ENCODE measurements at regions not wholly inside any gene's neighbourhood (a gene's known extent, or its start where the extent isn't known, plus 50 kb on each side); places are given as distances from the start of the nearest gene placed in this dataset.

- DNase-seq = no peak
Measured at GRCh38 chr12:73362666-73363065, 1090.5 kb downstream of the TRHDE start.

DNA sequence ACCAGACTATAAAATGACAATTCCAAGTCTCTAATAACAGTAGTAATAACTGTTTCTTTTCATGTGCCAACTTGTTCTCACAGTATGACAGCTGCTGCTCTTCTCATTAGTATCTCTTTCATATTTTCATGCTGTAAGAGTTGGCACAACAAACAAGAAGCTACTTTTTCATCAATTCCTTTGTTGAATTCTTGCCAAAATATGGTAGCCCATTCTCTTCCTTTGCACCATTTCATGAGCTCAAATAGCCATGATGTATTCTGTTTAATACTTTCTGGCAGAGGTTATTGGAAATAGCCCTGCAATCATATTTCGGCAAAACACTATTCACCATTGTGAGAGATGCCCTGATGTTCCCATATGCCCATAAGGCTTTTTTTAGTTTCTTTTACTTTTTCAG is 1100.7 kb downstream of the TRHDE start:
- DNase-seq = no peak

DNA sequence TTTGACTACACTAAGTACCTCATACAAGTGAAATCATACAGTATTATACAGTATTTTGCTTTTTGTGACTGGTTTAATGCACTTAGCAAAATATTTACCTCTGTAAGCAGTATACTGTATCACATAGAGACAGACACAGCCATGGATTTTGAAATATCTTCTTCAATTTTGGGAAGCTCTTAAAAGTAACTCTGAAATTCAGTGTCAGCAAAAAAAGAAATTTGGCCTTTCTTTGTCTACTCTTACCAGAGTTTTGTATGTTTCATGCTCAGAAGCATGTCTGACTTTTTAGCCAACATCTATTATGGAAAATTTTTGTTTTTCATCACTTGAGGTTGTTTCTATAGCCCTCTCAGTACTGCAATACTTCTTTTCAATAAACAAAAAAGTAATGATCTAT is 1102.2 kb downstream of the TRHDE start:
- DNase-seq = no peak

DNA sequence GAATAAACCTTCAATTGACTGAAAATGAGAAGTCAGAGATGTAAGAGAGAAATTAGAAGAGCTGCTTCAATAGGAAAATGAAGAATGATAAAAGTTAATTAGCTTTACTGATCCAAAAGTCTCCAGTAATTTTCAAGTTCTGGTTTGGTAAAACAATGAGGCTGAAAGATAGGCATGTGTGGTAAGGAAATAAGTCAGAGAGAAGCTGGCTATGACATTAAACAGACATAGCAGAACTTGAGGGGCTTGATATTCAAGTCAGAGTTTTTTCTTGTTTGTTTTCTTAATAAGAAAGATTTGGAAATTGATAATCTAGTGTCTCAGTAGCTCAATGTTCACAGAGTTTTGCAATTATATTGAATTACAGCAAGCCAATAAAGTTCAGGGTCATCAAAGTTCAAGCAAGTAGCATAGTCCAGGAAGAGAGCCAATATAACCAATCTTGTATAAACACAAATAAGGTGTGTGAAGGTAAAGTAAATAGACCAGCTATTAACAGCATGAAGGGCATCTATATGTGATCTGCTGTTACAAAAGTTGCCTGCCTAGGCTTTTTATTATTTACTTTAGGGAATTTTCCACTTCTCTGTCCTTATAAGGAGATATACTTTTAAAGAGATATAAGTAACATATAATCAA is 1111.5 kb downstream of the TRHDE start:
- DNase-seq = no peak

DNA sequence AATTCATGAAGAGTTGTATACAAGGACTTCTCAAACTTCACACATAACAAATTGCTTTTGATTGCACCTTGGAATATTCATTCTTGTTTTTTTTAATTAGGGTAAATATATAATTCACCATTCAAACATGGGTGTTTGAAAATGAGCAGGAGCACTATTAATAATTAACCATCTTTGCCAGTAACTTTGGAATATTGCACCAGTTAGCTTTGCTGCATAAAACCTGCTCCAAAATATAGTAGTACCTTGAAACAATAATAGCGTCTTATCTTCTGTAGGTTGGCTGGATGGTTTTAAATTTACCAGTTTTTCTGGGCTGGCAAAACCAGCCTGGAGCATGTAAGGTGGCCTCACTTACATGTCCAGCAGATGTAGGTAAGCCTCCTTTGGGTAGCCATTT is 1112.4 kb downstream of the TRHDE start:
- DNase-seq = no peak

DNA sequence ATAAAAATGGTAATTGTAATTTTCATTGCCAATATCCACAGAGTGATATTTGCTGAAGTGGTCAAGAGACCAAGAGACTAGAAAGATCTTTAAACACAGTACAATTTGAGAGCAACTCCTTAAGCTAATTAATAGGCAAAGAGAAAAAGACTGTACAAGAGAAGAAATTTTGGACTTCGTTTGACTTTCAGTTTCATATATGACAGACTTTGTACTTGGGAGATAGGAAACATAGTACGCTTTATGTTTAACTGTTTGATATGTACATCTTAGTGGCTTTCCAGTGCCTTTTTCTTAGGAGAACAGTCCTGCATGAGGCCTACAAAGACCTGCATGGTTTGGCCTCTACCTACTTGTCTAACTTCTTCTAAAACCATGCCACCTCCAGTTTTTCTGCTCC is 1118.1 kb downstream of the TRHDE start:
- no peak for DNase-seq

GRCh38 chr12:73413051-73413450 is 1124.6 kb upstream of the ATXN7L3B start:
- no peak for DNase-seq

GRCh38 chr12:73413974-73414373 is 1123.7 kb upstream of the ATXN7L3B start:
- no peak for DNase-seq

- no peak for DNase-seq
Measured at GRCh38 chr12:73414926-73415325, 1122.7 kb upstream of the ATXN7L3B start.

- no peak for DNase-seq
Measured at GRCh38 chr12:73418541-73418940, 1119.1 kb upstream of the ATXN7L3B start.

- DNase-seq = peak; percentile 24
Measured at GRCh38 chr12:73421832-73422231, 1115.8 kb upstream of the ATXN7L3B start.

DNA sequence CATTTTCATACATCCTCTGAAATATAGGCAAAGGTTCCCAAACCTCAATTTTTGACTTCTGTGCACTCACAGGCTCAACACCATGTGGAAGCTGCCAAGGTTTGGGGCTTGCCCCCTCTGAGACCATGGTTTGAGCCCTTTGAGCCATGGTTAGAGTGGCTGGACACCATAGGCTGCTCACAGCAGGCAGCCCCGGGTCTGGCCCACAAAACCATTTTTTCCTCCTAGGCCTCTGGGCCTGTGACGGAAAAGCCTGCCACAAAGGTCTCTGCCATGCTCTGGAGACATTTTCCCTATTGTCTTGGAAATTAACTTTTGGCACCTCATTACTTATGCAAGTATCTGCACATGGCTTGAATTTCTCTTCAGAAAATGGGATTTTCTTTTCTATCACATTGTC is 1113.2 kb upstream of the ATXN7L3B start:
- no peak for DNase-seq

- DNase-seq = no peak
Measured at GRCh38 chr12:73445658-73446324, 1091.8 kb upstream of the ATXN7L3B start.

GRCh38 chr12:73452672-73453469 is 1084.8 kb upstream of the ATXN7L3B start:
- DNase-seq = no peak

DNA sequence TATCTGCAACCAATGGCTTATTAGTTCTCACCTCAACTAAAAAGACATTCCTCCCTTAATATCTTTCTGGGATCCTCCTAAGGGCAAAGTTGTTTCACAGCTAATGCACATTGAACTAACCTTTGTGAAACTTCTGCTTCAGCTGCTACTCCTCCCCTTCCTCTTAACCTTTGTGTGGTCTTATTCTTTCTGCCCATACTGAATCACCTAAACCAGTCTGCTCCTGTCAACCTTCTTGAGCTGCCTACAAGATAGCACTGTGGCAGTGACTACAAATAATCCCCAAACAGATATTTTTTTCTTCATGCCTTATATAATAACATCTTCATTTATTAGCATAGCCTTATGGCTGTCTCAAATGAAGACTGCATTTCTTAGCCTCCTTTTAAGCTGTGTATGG is 1077.4 kb upstream of the ATXN7L3B start:
- DNase-seq = no peak

DNA sequence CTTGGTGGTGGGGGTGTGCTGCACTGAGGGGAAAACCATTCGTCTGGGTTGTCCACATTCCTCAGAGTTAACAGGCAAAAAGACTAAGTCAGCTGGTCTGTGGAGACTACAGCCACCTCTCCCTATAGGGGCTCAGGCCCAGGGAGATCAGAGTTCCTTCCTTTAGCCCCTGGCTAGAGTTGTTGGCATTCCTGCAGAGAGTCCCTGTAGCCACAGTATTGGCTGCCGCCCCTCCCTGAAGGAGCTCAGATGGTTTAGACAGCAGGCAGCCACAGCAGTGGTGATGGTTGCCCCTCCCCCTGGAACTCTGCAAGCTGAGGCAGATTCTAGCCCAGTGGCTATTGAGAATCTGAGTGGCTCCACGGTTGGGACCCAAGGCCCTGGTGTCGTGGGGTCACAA is 1072.5 kb upstream of the ATXN7L3B start:
- no peak for DNase-seq

DNA sequence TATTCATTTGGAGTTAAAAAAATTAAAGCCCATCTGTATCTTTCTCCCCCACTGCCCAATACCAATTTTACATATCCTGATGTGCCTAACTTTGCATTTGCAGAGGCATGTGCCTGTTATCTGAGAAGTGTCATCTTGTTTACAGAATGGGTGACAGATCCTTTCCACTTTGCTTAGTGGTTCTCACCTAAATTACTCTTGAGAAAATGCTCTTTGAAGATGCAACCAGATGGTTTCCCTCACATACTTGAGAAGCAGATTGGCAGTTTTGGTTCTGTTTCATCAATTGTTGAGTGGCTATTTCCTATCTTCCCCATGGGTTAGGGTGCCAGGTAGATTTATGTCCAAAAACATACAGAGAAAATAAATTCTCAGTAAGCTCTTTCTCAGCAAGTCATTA is 1051.4 kb upstream of the ATXN7L3B start:
- DNase-seq = no peak

- no peak for DNase-seq
Measured at GRCh38 chr12:73506611-73507010, 1031.0 kb upstream of the ATXN7L3B start.

- DNase-seq = no peak
Measured at GRCh38 chr12:73514672-73515071, 1023.0 kb upstream of the ATXN7L3B start.

DNA sequence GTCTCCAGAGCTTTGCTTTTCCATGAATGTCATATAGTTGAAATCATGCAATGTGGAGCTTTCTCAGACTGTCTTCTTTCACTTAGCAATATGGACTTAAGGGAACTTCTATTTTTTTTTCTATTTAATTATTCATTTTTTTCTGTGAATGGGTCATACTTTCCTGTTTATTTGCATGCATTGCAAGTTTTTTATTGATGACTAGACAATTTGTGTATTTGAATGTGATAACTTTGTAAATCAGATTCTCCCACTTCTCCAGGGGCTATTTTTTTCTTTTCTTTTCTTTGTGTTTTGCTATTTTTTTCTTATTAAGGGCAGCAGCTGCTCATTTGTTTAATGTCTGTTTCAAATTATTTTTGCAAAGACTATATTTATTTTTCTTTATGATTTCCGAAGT is 1019.8 kb upstream of the ATXN7L3B start:
- DNase-seq = no peak

DNA sequence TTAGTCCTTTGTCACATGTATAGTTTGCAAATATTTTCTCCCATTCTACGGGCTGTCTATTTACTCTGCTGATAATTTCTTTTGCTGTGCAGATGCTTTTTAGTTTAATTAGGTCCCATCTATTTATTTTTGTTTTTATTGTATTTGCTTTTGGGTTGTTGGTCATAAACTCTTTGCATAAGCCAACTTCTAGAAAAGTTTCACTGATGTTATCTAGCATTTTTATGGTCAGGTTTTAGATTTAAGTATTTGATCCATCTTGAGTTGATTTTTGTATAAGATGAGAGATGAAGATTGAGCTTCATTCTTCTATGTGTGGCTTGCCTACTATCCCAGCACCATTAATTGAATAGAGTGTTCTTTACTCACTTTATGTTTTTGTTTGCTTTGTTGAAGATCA is 1008.4 kb upstream of the ATXN7L3B start:
- DNase-seq = no peak

DNA sequence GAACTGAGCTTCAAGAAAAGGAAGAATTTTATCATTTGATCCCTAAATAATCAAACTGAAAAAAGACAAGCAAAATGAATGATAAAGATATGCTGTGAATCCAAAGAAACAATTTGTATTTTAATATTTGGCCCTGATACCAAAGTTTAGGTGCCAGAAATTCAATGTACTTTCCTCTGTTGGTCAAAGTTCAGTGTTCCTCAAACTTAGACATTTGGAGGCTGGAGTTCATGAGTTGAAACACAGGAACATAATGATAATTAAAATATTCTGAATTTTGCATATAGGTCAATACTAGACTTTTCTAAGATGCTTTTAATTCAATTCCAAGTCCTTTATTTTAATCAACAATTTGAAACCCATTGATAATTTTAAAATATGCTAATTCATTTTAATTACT is 1007.7 kb upstream of the ATXN7L3B start:
- DNase-seq = no peak

- DNase-seq = no peak
Measured at GRCh38 chr12:73531752-73532151, 1005.9 kb upstream of the ATXN7L3B start.

GRCh38 chr12:73547421-73547820 is 990.2 kb upstream of the ATXN7L3B start:
- DNase-seq = no peak
